HTR-8/SVneo (cell line): ENCODE measurements at regions not wholly inside any gene's neighbourhood (a gene's known extent, or its start where the extent isn't known, plus 50 kb on each side); places are given as distances from the start of the nearest gene placed in this dataset.
"Not testable (repeated sequence)": the region's sequence is repeated elsewhere in the genome, so short reads cannot be mapped to it uniquely, and the experiment has no call there.

Experiments
- DNase-seq: peaks from one replicate; pipeline ENCODE4 v3.0.0; 2011; ENCODE audit warnings: low spot score, mixed read lengths; ENCODE audit not compliant: insufficient read length
- FAIRE-seq: peaks from 2 replicates; lab custom pipeline; 2011; peaks lifted over from hg19 to GRCh38; lab: Jason Lieb, UNC

DNA sequence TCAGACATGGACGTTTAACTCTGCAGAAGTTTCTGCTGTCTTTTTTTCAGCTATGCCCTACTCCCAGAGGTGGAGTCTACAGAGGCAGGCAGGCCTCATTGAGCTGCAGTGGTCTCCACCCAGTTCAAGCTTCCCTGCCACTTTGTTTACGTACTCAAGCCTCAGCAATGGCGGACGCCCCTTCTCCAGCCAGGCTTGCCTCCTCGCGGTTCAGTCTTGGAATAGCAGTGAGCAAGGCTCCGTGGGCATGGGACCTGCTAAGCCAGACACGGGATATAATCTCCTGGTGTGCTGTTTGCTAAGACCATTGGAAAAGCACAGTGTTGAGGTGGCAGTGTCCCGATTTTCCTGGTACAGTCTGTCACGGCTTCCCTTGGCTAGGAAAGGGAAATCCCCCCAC, 496.2 kb upstream of the UBE2E2 start:
- not testable (repeated sequence) for FAIRE-seq, DNase-seq

DNA sequence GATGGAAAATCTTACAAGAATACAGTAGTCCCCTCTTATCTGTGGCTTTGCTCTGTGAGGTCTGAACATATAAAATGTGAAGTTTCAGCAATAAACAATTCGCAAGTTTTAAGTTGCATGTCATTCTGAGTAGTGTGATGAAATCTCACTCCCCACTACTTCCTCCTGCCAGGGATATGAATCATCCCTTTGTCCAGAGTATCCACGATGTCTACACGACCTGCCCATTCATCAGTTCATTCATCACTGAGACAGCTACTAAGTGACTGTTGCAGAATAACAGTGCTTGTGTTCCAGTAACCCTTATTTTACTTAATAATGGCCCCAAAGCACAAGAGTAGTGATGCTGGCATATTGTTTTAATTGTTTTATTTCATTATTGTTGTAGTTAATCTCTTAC, 489.2 kb upstream of the UBE2E2 start:
- FAIRE-seq (no peak), DNase-seq (peak; percentile 44)

DNA sequence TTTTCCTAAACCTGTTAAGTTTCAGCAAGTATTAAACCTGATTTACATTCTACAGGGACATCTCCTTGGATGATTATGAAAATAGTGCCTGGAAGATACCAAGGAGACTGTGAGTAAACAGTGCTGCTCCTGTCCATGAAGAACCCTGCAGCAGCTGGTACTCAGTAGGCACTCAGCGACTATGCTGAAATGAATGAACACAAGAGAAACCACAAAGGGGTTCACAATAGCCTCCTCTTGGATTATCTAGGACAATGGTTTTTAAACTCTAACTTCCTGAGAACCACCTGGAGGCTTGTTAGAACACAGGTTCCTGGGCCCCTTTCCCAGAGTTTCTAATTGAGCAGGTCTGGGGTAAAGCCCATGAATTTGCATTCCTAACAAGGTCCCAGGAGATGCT, 488.4 kb upstream of the UBE2E2 start:
- DNase-seq, result no peak
- FAIRE-seq, result no peak

DNA sequence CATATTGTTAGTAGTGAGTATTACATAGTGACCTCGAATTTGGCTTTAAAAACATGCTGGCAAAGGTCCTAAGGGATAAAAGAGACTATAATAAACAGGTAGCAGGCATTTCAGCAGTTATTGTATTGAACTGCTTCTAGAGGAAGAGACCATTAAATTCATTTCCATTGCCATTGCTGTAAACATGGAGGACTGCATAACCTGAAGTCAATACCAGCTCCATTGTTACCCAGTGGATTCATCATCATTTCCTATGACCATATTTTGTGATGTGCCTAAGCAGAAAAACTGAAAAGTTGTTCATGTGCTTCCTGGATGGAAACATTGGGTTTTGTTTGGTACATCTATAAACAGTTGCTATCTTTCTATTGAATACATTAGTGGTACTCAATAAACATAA, 482.5 kb upstream of the UBE2E2 start:
- DNase-seq, result no peak
- FAIRE-seq, result no peak

DNA sequence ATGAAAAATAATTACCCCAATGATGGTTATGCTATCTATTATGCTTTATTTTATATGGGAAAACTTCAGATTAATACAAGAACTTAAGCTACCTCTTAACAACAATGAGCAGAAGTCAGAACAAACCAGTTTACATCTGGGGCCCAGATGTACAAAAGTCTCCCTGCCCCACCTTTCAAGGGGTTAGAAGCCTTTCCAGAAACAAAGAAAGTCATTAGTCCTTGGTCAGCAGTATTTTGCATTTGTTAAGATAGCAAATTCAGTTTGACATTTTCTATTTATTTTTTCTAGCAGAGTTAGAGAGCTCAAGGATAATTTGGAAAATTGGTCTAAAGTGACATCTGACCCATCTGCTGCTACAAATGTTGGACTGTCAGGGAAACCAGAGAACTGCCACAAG, 478.7 kb upstream of the UBE2E2 start:
- FAIRE-seq, result no peak
- no peak for DNase-seq

DNA sequence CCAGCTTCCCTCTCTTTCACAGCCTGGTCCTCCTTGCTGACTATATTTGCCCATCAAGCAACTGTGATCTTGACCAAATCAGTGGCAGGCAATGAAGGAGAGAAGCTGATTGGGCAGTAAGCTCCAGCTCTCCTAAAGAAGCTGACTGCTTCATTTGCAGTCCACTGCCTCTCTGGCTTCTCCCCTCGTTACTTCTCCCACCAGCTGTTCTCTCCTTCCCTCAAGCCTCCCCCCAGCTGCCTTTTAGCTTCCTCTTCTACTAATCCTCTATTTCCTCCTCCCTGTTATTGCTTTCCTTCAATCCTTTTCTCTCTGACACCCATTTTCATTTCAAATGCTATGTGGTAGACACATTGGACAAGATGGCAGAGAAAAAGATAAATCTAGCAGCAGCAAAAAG, 474.7 kb upstream of the UBE2E2 start:
- no peak for FAIRE-seq
- no peak for DNase-seq

DNA sequence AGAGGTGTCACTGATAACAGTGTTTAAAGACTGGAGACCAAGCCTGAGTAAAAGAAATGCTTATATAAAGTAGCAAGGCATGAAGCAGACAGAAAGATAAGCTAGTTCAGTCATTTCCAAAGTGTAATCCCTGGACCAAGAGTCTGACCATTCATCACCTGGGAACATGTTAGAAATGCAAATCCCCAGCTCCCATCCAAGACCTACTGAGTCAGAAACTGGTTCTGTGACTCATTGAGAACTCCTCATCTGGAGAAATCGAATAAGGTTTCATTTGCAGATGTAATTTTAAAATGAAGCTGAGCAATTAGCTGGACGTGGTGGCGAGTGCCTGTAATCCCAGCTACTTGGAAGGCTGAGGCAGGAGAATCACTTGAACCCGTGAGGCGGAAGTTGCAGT, 473.9 kb upstream of the UBE2E2 start:
- no peak for FAIRE-seq
- no peak for DNase-seq

DNA sequence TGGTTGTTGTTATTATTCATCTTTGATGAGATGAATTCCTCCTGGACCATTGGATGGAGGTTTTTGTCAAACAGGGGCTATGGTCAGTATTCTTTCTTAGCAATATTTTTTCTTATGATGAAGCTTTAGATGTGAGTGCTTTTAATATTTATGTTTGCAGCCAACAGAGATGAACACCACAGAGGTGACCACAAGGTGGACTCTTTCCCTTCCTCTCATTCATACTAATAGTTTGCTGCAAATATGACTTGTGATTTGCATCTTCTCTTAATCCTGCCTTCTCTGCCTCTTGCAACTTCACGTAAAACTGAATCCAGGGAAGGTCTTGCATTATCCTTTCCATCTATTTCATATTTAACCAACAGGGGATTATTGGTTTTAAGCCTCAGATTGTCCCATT, 473.1 kb upstream of the UBE2E2 start:
- DNase-seq (no peak), FAIRE-seq (no peak)

DNA sequence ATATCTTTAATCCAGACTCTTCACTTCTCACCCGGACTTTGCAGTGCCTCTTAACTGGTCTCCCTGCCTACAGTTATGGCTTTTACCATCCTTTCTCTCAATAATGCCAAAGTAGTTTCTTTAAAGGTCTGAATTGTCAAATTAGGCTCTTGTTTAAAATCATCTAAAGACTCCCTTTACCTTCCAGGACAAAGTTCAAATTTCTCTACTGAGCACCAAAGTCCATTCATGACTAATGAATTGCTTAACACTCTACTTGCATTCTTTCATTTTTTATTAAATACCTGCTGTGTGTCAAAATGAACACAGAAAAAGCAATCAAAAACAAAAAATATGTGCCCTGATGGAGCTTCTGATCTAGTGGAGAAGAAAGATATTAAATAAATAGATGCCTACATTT, 472.4 kb upstream of the UBE2E2 start:
- no peak for DNase-seq

DNA sequence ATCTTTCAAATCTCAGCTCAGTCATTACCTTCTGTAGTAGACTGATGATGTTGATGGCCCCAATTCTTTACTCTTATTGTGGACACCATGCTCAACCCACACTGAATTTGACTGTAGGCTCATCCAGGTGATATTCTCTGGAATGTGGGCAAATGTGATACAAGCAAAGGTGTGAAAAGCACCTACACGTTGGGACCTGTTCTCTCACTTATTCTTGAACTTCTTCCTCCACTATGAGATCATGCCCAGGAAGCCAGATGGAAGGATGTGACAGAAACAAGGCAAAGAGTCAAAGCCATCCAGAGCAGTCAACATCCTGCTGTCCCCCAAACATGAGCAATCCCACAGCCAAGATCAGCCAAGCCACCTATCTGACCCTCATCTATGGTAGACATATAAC, 471.2 kb upstream of the UBE2E2 start:
- DNase-seq (no peak), FAIRE-seq (no peak)

More for the DNA sequence above, 472.4 kb upstream of the UBE2E2 start:
- FAIRE-seq, result no peak

DNA sequence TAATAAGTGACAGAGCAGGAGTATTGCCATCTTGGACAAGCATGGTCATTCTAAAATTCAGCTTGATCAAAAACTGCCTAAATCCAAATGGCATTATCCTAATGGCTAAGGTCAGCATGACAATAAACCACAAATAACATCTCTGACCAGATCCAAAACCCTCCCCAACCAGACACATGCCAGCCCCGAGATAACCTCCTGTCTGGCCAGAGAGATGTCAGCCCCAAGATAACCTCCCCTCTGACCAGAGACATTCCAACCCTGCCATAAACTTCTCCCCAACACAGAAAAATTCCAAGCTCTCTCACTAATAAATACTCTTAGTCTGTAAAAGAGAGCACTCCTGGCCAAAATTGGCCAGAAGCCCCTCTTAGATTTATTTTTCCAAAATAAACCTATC, 470.5 kb upstream of the UBE2E2 start:
- FAIRE-seq, result no peak
- DNase-seq, result no peak

DNA sequence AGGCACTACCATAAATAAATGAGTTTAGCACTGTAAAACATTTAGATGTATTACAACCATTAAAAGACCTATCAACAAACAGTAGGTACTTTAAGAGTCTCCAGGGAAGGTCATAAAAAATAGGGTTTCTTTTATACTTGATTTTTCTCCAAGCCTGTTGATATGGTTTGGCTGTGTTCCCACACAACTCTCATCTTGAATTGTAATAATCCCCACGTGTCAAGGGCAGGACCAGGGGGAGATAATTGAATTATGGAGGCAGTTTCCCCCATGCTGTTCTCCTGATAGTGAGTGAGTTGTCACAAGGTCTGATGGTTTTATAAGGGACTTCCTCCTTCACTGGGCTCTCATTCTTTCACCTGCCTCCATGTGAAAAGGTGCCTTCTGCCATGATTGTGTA, 468.9 kb upstream of the UBE2E2 start:
- FAIRE-seq (no peak), DNase-seq (no peak)

DNA sequence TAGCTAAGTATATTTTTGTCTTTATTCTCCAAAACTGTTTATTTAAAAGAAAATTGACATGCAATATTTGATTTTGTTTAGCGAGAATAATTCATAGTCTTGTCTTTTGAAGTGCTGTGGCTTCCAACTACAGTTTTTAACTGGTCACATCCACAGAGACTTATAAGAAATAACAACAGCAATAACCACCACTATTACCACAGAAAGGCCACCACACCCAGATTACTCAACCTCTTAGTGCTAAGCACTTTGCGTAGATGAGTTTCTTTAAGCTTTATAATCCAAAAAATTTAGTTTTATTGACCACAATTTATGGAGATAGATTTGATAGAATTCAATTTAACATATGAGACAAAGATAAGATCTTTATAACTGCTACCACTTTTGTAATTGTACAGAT, 468.4 kb upstream of the UBE2E2 start:
- DNase-seq (no peak), FAIRE-seq (no peak)

DNA sequence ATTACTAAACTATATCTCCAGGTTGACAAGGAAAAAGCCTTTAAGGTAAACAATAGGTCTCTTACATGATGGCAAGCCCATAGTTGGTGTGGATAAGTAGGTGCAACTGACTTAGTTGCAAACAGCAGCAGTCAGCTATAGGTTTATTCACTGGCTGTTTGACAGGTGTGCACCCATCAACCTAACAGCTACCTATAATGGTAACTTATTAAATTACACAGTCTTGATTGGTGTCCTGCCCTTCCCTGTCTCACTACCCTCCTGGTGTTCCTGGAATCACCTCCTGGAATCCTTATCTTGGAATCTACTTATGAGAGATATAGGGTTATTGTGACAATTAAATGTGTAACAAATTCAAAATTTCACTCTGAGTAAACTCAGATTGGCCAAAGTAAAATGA, 467.8 kb upstream of the UBE2E2 start:
- FAIRE-seq (no peak), DNase-seq (no peak)

DNA sequence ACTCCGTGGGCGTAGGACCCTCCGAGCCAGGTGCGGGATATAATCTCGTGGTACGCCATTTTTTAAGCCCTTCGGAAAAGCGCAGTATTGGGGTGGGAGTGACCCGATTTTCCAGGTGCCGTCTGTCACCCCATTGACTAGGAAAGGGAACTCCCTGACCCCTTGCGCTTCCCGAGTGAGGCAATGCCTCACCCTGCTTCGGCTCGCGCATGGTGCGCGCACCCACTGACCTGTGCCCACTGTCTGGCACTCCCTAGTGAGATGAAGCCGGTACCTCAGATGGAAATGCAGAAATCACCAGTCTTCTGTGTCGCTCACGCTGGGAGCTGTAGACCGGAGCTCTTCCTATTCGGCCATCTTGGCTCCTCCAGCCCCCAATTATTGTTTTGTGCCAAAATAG, 459.7 kb upstream of the UBE2E2 start:
- not testable (repeated sequence) for DNase-seq, FAIRE-seq

DNA sequence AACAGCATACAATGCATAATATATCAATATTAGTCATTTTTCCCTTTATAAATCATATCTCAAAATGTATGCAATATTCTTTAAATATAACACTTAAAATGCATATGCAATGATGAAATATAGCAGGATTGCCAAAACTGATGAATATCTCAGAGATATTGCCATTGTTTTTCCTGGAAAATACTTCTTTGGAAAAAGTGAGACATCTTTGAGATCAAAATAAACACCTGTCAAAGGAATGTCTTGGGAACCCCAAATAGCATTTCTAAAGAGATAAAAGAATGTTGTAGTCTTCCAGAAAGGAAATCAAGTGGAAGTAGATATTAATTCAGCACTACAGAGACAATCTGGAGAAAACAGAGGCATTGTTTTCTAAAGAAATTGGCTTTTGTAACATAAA, 457.8 kb upstream of the UBE2E2 start:
- FAIRE-seq (no peak), DNase-seq (no peak)

DNA sequence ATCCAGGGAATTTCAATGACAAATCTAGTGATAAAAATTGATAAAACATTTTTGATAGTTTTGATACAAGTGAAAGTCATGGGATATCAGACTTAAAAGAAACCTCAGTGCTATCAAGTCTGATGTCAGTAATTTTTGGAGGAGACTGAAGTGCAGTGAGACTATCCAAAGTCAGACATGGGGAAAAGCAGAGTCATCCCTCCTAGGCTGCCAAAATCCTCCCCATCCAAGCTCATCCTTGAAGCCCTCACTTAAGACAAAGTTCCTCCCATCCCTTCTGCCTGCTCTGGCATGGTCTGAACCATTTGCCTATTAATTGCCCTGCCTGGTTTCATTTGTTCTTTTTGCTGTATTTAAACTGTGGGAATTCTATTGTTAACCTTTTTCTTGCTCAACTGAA, 456.9 kb upstream of the UBE2E2 start:
- DNase-seq (no peak), FAIRE-seq (no peak)

DNA sequence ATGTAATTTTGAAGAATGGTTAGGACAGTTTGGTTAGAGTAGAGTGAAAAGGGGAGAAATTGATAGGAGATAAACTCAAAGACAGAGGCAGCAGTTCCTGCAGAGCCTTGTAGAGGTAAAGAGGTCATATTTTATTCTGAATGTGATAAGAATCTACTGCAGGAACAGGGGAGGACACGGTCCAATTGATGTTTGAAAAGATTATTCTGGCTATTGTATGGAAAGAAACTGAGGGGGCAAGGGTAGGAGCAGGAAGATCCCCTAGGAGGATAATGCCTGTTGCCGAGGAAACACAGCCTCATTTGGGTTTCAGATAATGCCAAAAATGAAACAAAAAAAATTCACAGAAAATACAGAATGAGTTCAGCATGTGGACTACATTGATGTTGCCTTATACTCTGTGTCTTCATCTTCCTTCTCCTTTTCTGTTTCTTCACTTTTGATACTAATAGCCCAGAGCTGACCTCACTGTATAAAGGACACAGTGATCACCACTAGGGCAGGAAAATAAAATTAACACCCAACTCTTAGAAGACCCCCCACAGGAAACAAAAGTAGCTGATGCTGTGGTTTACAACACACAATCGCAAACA, 454.6 kb upstream of the UBE2E2 start:
- DNase-seq (no peak), FAIRE-seq (no peak)

DNA sequence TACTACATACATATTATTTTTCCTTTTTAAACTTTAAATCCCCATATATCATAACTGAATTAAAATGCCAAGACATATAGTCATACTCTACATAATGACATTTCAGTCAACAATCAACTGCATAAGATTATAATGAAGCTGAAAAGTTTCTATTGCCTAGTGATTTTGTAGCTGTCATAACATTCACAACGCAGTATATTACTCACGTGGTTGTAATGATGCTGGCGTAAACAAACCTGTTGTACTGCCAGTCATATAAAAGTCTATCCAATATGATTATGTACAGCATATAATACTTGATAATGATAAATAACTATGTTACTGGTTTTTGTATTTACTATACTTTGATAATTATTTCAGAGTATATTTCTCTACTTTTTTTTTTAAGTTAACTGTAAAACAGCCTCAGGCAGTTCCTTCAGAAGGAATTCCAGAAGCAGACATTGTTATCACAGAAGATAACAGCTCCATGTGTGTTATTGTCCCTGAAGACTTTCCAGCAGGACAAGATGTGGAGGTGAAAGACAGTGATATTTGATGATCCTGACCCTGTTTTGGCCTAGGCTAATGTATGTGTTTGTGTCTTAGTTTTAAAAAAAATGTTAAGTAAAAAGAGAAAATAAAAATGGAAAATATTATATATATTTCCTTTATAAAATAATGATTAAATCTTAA, 443.4 kb upstream of the UBE2E2 start:
- FAIRE-seq (no peak), DNase-seq (no peak)

DNA sequence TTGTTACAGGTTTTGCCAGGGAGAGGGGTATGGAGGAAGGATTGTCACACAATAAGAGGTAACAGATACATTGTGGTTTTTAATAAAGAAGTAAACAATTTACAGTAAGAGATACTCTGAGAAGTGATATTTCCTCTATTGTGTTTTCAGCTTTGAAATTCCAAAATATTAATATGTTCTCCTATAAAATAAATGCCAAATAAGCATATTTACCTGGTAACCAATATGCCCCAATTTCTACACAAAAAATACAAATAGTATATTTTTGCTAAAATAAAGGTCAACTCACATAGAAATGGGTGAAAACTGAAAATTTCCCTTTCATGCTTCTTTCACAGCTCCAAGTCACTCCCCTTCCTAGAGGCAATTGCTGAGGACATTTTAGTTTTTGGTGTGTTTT, 437.4 kb upstream of the UBE2E2 start:
- FAIRE-seq (no peak), DNase-seq (no peak)

DNA sequence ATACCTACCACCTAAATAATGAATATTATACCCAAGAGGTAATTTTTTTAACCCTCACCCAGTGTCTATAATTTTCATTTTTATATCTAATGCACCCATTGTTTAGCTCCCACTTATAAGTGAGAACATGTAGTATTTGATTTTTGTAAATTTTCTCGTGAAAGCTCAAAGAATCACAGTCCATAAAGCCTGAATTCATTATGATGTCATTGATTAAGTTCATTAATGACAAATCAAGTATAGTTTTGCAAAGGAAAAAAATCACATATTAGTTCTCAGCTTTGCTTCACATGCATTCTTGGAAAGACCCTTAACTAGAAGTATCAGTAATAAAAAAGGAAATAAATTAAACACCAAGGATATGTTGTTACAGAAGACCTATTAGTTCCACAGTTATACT, 425.3 kb upstream of the UBE2E2 start:
- DNase-seq (no peak), FAIRE-seq (no peak)

DNA sequence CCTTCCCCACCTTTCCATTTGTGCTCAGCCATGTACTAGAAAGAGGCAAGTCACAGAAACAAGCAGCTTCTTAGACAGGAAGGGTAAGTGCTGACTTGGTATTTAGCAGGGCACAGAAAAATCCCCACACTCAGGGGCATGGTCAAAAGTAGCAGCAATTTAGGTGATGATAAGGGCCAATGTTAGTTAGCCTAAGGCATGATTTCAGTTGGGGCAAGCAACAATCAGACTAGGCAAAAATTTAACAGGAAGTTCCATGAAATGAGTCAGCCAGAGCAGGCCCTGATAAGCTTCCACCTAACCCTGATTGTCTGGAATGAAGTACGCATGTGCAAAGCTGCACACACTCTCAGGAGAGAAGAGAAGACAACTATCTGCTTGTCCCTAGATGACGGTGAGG, 423.4 kb upstream of the UBE2E2 start:
- DNase-seq (no peak), FAIRE-seq (no peak)
